GM12865 (cell line): ENCODE measurements at regions not wholly inside any gene's neighbourhood (a gene's known extent, or its start where the extent isn't known, plus 50 kb on each side); places are given as distances from the start of the nearest gene placed in this dataset.
A peak's percentile ranks its signal among the peaks of the same experiment; 100 is the strongest.

Source experiments
- DNase-seq: peaks from one replicate; pipeline ENCODE4 v3.0.0; 2010; ENCODE audit warnings: low read depth
- H3K4me3 ChIP-seq: 2 replicates; pipeline ENCODE4 v1.5.1; 2011; ENCODE audit warnings: mild to moderate bottlenecking, low read depth, low read length, control low read depth
- TF ChIP-seq, protein P1 (sequence below): IDR thresholded peaks from 2 replicates; pipeline ENCODE4 v1.5.1; 2011; ENCODE audit warnings: low read length, control low read depth, low read depth, inconsistent platforms; ENCODE audit not compliant: insufficient read depth; ENCODE audit errors: missing control alignments

- H3K4me3 ChIP-seq: no peak overlapping the region
- no peak for DNase-seq
- TF ChIP-seq, protein P1, sequence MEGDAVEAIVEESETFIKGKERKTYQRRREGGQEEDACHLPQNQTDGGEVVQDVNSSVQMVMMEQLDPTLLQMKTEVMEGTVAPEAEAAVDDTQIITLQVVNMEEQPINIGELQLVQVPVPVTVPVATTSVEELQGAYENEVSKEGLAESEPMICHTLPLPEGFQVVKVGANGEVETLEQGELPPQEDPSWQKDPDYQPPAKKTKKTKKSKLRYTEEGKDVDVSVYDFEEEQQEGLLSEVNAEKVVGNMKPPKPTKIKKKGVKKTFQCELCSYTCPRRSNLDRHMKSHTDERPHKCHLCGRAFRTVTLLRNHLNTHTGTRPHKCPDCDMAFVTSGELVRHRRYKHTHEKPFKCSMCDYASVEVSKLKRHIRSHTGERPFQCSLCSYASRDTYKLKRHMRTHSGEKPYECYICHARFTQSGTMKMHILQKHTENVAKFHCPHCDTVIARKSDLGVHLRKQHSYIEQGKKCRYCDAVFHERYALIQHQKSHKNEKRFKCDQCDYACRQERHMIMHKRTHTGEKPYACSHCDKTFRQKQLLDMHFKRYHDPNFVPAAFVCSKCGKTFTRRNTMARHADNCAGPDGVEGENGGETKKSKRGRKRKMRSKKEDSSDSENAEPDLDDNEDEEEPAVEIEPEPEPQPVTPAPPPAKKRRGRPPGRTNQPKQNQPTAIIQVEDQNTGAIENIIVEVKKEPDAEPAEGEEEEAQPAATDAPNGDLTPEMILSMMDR: no peak
Measured at GRCh38 chr2:129103936-129104878, 785.5 kb upstream of the HS6ST1 start.

GRCh38 chr2:129112181-129112580 lies 793.5 kb upstream of the HS6ST1 start:
- TF ChIP-seq, protein P1: no peak
- no peak for DNase-seq
- H3K4me3 ChIP-seq: no peak overlapping the region

- TF ChIP-seq, protein P1: no peak
- H3K4me3 ChIP-seq: no peak overlapping the region
- peak; percentile 46 for DNase-seq
Measured at GRCh38 chr2:129113776-129114175, 795.1 kb upstream of the HS6ST1 start.

DNA sequence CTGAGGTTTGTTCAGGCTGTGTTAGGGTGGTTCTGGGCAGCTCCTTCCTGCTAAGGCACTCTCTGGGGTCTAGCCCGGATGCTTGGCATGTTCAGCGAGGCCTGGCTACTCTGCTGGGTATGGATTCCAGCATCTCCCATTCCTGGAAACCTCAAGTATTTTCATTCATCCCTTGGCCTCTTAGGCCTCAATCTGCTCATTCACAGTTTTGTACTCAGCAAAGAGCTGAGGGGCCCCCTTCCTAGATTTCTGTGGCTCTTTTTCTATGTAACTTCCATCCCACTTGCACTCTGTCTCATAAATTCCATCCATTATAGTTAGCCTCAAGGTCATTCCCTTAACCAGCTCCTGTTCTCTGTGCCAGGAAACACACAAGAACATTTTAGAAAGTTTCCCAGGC lies 798.8 kb upstream of the HS6ST1 start:
- no peak overlapping the region for H3K4me3 ChIP-seq
- TF ChIP-seq, protein P1: no peak
- DNase-seq: no peak

DNA sequence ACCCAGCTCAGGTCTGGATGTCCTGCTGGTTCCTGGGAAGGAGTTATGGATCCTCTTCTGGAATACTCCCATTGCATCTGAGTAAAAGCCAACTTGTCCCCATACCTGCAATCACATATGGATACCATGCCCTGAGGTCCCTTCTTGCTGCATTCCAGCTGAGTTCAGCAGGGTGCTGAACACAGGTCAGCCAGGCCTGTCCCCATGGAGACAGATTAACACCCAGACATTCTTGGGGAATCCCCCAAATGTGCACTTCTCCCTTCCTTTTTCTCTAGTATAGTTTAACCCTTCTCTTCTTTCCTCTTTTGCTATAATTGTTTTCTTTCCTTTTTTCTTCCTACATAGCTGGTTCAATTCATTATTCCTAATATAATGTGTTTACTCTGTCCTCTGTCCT lies 799.6 kb upstream of the HS6ST1 start:
- TF ChIP-seq, protein P1: no peak
- no peak overlapping the region for H3K4me3 ChIP-seq
- peak; percentile 16 for DNase-seq

GRCh38 chr2:129129087-129129486 lies 810.4 kb upstream of the HS6ST1 start:
- no peak for DNase-seq
- no peak overlapping the region for H3K4me3 ChIP-seq
- TF ChIP-seq, protein P1: no peak
